ENCODE measurements at regions not wholly inside any gene's neighbourhood (a gene's known extent, or its start where the extent isn't known, plus 50 kb on each side); places are given as distances from the start of the nearest gene placed in this dataset.

DNA sequence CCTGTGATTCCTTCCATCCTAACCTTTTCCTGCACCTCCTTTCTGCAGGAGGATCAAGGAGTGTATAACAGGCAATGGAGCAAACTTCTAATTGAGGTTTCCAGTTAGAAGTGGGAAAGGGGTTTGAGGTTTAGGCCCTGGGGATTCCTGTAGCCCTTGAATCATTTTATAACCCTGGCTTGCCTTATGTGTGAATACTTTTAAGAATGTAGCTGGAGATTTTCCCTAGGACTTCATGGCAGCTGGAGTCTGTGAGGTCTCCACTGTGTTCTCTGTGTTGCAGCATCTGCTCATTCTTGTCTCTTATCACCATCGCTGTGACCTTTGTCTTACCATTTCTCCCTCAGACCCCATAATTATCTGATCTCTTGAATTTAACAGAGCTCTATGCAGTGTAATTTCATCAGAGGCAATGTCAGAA, 370.2 kb upstream of the SLC14A2 start:
- RAD21 ChIA-PET (ENCODE audit: low non-redundant PET in 1 of 2, low total read pairs in 2 of 2, uncharacterized antibody in 2 of 2, unreplicated experiment in 2 of 2): no interaction called here
- no peak overlapping the region for H3K9ac ChIP-seq (ENCODE audit: low read length)
- DNase-seq (ENCODE audit: low read depth, low spot score) (no peak), ATAC-seq (no peak)
- no peaks in the 10 kb centered on the region for H3K27me3 ChIP-seq (ENCODE audit: insufficient read depth, low read length)
- CTCF ChIA-PET: no interaction called here
- no peaks in the 10 kb centered on the region for H3K4me1 ChIP-seq (ENCODE audit: control insufficient read depth in 1 of 2, insufficient read depth in 2 of 2, low read length in 2 of 2)
- H3K9me2 ChIP-seq (ENCODE audit: insufficient read depth): no peaks in the 10 kb centered on the region
- no TSS peak for BruUV-seq (replicated peaks)
- no peak overlapping the region for H2AFZ ChIP-seq (ENCODE audit: low read depth, low read length, poor library complexity, severe bottlenecking)
- no peaks in the 10 kb centered on the region for H3K36me3 ChIP-seq (ENCODE audit: control insufficient read depth in 1 of 2, insufficient read depth in 2 of 2, low read length in 2 of 2)
- POLR2A ChIA-PET: no interaction called here
- no peaks in the 10 kb centered on the region for H3K79me2 ChIP-seq (ENCODE audit: insufficient read depth, low read length)
- no peak overlapping the region for H3K27ac ChIP-seq (ENCODE audit: low read depth, low read length)
- no peak overlapping the region for H3K4me2 ChIP-seq (ENCODE audit: low read length)
- intact Hi-C loops (cut with micrococcal nuclease): no loop called here
- H3K9me3 ChIP-seq (ENCODE audit: control insufficient read depth in 1 of 2, insufficient read depth in 1 of 2, low read depth in 1 of 2, low read length in 2 of 2): no peaks in the 10 kb centered on the region; a peak in 2 of 4 replicates
- H3K4me3 ChIP-seq (replicated peaks in 1 of 2; ENCODE audit: low read depth in 1 of 2, low read length in 2 of 2): no peak overlapping the region
- TF ChIP-seq EGR1 (IDR thresholded peaks at IDR 0.05; ENCODE audit: low read depth) (no peak), SP1 (IDR thresholded peaks at IDR 0.05; ENCODE audit: low read depth) (no peak), ELF1 (IDR thresholded peaks at IDR 0.05; ENCODE audit: borderline replicate concordance, low read depth) (no peak), CTCF (IDR thresholded peaks at IDR 0.05 in 2 of 3, conservative IDR thresholded peaks at IDR 0.05 in 1 of 3; ENCODE audit: borderline replicate concordance in 1 of 3, insufficient read depth in 1 of 3, low read depth in 2 of 3, low read length in 2 of 3) (no peak), ZFX (IDR thresholded peaks at IDR 0.05) (no peak), RAD21 (IDR thresholded peaks at IDR 0.05; ENCODE audit: low read depth) (no peak), CEBPB (IDR thresholded peaks at IDR 0.05; ENCODE audit: low read depth) (no peak), YY1 (IDR thresholded peaks at IDR 0.05; ENCODE audit: extremely low read depth, insufficient replicate concordance, low read depth, low read length) (no peak), JUND (IDR thresholded peaks at IDR 0.05) (no peak), ZBTB33 (IDR thresholded peaks at IDR 0.05; ENCODE audit: extremely low read depth, insufficient replicate concordance, low read length) (no peak), POLR2AphosphoS5 (IDR thresholded peaks at IDR 0.05; ENCODE audit: low read depth, low read length) (no peak), SRF (IDR thresholded peaks at IDR 0.05; ENCODE audit: low read depth) (no peak)
- TF ChIP-seq, protein P1, sequence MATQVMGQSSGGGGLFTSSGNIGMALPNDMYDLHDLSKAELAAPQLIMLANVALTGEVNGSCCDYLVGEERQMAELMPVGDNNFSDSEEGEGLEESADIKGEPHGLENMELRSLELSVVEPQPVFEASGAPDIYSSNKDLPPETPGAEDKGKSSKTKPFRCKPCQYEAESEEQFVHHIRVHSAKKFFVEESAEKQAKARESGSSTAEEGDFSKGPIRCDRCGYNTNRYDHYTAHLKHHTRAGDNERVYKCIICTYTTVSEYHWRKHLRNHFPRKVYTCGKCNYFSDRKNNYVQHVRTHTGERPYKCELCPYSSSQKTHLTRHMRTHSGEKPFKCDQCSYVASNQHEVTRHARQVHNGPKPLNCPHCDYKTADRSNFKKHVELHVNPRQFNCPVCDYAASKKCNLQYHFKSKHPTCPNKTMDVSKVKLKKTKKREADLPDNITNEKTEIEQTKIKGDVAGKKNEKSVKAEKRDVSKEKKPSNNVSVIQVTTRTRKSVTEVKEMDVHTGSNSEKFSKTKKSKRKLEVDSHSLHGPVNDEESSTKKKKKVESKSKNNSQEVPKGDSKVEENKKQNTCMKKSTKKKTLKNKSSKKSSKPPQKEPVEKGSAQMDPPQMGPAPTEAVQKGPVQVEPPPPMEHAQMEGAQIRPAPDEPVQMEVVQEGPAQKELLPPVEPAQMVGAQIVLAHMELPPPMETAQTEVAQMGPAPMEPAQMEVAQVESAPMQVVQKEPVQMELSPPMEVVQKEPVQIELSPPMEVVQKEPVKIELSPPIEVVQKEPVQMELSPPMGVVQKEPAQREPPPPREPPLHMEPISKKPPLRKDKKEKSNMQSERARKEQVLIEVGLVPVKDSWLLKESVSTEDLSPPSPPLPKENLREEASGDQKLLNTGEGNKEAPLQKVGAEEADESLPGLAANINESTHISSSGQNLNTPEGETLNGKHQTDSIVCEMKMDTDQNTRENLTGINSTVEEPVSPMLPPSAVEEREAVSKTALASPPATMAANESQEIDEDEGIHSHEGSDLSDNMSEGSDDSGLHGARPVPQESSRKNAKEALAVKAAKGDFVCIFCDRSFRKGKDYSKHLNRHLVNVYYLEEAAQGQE (IDR thresholded peaks at IDR 0.05; ENCODE audit: low read depth): no peak
- TF ChIP-seq, protein P2, sequence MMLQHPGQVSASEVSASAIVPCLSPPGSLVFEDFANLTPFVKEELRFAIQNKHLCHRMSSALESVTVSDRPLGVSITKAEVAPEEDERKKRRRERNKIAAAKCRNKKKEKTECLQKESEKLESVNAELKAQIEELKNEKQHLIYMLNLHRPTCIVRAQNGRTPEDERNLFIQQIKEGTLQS (IDR thresholded peaks at IDR 0.05): no peak
- no peaks in the 10 kb centered on the region for H4K20me1 ChIP-seq (ENCODE audit: insufficient read depth)
